Esophagus squamous epithelium (tissue), 4 donors: ENCODE measurements at regions not wholly inside any gene's neighbourhood (a gene's known extent, or its start where the extent isn't known, plus 50 kb on each side); places are given as distances from the start of the nearest gene placed in this dataset.

Experiments
- CTCF ChIP-seq, 6 experiments: fragments of 450-650 bp in 4 of 6; fragments of 200-600 bp in 2 of 6; sonication (generic) in 2 of 6; IDR thresholded peaks; one replicate each; pipeline ENCODE4 v1.5.1; 2016 to 2019; ENCODE audit warnings: antibody characterized with exemption in 6 of 6, mild to moderate bottlenecking in 4 of 6, moderate library complexity in 4 of 6
- POLR2A ChIP-seq, 4 donors: fragments of 450-650 bp; IDR thresholded peaks; one replicate each; pipeline ENCODE4 v1.6.1; 2017; ENCODE audit warnings: antibody characterized with exemption in 4 of 4, mild to moderate bottlenecking in 4 of 4, moderate library complexity in 3 of 4

- TF ChIP-seq CTCF (IDR thresholded peaks at IDR 0.05) (no peak), POLR2A (IDR thresholded peaks at IDR 0.05) (no peak)
Observed at GRCh38 chr7:37535841-37536240, 87.2 kb upstream of the ELMO1 start.
